AG04449 (cell line): ENCODE measurements at regions not wholly inside any gene's neighbourhood (a gene's known extent, or its start where the extent isn't known, plus 50 kb on each side); places are given as distances from the start of the nearest gene placed in this dataset.
"Not testable (repeated sequence)": the region's sequence is repeated elsewhere in the genome, so short reads cannot be mapped to it uniquely, and the experiment has no call there.

Experiments
- CTCF ChIA-PET: fragments of 350-600 bp; formaldehyde crosslinking; extraction: SDS; loops from one replicate; lab custom pipeline; 2021; ENCODE audit warnings: antibody characterized with exemption; lab: Yijun Ruan, JAX
- POLR2A ChIA-PET: fragments of 400-600, 350-600 bp; formaldehyde crosslinking; extraction: SDS; loops from one replicate; lab custom pipeline; 2020; ENCODE audit warnings: antibody characterized with exemption, inconsistent platforms; lab: Yijun Ruan, JAX
- DNase-seq: peaks from one replicate; pipeline ENCODE4 v3.0.0-alpha.2; 2010; ENCODE audit warnings: low read depth, low spot score
- H3K4me3 ChIP-seq: 2 replicates; pipeline ENCODE4 v1.5.1; 2011; ENCODE audit warnings: low read depth, mild to moderate bottlenecking, control low read depth, low read length
- TF ChIP-seq, protein P1 (sequence below): IDR thresholded peaks from one replicate; pipeline ENCODE4 v1.5.1; 2011; ENCODE audit warnings: mild to moderate bottlenecking, moderate library complexity, low read length, control low read depth, inconsistent platforms; ENCODE audit not compliant: insufficient read depth; ENCODE audit errors: missing control alignments

DNA sequence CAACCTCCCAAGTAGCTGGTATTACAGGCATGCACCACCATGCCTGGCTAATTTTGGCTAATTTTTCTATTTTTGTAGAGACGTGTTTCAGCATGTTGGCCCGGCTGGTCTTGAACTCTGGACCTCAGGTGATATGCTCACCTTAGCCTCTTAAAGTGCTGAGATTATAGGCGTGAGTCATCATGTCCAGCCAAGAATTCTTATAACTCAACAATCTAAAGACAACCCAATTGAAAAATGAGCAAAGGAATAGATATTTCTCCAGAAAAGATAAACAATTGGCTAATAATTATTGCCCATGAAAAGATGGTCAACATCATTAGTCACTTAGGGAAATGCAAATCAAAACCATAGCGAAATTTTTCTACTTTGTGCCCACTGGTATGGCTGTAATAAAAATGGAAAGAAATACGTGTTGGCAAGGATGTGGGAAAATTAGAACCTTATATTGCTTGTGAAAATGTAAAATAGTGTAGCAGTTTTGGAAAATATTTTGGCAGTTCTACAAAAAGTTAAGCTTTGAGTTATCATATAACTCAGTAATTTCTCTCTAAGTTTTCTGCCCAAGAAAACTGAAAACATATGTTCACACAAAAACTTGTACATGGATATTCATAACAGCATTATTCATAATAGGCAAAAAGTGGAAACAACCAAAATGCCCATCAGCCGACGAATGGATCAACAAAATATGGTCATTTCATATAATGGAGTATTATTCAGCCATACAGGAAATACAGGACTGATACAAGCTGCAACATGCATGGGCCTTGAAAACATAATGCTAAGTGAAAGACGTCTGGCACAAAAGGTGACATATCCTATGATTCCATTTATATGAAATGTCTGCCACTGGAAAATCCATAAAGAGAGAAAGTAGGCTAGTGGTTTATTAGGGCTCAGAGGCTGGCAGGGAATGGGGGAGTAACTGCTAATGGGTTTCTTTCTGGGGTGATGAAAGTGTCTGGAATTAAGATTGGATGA is 87.8 kb downstream of the UTRN start:
- POLR2A ChIA-PET = no interaction called here
- H3K4me3 ChIP-seq = no peak overlapping the region
- no peak for DNase-seq
- TF ChIP-seq, protein P1, sequence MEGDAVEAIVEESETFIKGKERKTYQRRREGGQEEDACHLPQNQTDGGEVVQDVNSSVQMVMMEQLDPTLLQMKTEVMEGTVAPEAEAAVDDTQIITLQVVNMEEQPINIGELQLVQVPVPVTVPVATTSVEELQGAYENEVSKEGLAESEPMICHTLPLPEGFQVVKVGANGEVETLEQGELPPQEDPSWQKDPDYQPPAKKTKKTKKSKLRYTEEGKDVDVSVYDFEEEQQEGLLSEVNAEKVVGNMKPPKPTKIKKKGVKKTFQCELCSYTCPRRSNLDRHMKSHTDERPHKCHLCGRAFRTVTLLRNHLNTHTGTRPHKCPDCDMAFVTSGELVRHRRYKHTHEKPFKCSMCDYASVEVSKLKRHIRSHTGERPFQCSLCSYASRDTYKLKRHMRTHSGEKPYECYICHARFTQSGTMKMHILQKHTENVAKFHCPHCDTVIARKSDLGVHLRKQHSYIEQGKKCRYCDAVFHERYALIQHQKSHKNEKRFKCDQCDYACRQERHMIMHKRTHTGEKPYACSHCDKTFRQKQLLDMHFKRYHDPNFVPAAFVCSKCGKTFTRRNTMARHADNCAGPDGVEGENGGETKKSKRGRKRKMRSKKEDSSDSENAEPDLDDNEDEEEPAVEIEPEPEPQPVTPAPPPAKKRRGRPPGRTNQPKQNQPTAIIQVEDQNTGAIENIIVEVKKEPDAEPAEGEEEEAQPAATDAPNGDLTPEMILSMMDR = no peak
- CTCF ChIA-PET = no interaction called here

DNA sequence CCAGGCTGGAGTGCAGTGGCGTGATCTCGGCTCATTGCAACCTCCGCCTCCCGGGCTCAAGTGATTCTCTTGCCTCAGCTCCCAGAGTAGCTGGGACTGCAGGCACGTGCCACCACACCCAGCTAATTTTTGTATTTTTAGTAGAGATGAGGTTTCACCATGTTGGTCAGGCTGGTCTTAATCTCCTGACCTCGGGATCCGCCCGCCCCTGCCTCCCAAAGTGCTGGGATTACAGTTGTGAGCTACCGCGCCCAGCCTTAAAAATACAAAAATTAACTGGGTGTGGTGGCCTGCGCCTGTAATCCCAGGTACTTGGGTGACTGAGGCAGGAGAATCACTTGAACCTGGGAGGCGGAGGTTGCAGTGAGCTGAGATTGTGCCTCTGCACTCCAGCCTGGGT is 89.4 kb downstream of the UTRN start:
- CTCF ChIA-PET, POLR2A ChIA-PET, DNase-seq, H3K4me3 ChIP-seq: not testable (repeated sequence)

DNA sequence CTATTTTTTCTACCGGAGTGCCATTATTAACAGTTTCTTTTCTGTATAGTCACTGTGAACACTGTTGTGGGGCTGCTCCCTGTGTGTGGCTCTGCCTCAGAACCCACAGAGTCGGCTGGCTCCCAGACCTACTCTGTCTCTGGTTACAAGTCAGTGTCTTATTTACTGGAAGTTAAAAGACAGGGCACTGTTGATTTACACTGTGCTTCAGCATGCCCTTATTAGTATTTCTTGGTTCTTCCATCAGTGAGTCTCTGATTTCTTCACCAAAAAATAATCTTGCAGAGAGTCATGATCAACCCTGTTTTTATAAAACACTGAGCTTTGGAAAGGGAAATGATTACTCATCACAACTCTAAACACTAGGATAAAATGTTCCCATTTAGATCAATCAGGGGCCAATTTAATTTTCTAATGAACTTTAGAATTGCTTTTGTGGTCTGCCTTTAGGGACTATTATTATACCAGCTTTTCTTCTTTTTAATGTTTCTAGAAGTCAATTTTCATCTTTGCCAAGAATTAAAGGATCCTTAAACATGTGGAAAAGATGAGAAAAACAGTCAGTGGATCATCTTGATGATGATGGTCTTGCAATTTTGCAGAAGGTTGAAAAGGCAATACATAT is 92.6 kb downstream of the UTRN start:
- CTCF ChIA-PET = interaction anchor here (1.2 kb wide), 1 partner anchor 13 kb away, joined by 3 read pairs; no protein-coding TSS in a partner anchor
- TF ChIP-seq, protein P1 = no peak
- POLR2A ChIA-PET = no interaction called here
- DNase-seq = peak; percentile 62
- no peak overlapping the region for H3K4me3 ChIP-seq

DNA sequence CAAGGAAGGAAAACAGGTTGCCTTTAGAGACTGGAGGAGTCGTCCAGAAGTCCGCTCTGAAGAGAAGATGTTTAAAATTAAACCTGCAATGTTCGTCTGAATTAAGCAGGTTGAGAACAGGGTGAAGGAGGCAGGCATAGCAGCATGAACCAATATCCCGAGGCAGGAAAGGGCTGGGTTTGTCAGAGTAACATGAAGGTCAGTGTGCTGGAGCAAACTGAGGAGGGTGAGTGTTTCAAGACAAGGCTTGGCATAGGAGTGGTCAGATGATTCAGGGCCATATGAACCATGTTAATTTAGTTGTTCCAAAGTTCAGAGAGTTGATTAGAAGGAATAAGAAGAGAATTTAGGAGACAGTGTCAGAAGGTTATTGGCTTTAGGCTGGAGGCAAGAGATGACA is 93.3 kb downstream of the UTRN start:
- CTCF ChIA-PET = interaction anchor here (1.2 kb wide), 1 partner anchor 13 kb away, joined by 3 read pairs; no protein-coding TSS in a partner anchor
- TF ChIP-seq, protein P1 = no peak

DNA sequence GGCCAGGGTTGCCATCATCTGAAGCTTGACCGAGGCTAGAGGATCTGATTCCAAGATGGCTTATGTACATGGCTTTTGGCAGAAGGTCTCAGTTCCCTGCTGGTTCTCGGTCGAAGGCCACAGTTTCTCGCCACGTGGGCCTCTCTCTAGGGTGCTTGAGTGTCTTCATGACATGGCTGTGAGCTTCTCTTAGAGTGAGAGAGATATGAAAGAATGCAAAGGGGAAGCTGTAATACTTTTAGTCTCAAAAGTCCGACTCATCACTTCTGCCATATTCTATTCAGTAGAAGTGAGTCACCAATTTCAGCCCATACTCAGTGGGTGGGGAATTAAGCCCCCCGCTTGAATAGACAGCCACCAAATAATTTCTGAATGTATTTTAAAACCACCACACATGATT is 94.2 kb downstream of the UTRN start:
- ChIA-PET POLR2A (no interaction called here), CTCF (no interaction called here)
- DNase-seq = peak; percentile 14

More for the DNA sequence above, 93.3 kb downstream of the UTRN start:
- H3K4me3 ChIP-seq = no peak overlapping the region
- POLR2A ChIA-PET = no interaction called here
- DNase-seq = no peak

DNA sequence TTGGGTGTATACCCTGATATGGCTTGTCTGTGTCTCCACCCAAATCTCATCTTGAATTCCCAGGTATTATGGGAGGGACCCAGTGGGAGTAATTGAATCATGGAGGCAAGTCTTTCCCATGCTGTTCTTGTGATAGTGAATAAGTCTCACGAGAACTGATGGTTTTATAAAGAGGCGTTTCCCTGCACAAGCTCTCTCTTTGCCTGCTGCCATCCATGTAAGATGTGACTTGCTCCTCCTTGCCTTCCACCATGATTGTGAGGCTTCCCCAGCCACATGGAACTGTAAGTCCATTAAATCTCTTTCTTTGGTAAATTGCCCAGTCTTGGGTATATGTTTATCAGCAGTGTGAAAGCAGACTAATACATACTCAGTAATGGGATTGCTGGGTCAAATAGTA is 96.4 kb downstream of the UTRN start:
- H3K4me3 ChIP-seq, DNase-seq, CTCF ChIA-PET, POLR2A ChIA-PET: not testable (repeated sequence)

More for the DNA sequence above, 94.2 kb downstream of the UTRN start:
- TF ChIP-seq, protein P1 = no peak
- H3K4me3 ChIP-seq = no peak overlapping the region

DNA sequence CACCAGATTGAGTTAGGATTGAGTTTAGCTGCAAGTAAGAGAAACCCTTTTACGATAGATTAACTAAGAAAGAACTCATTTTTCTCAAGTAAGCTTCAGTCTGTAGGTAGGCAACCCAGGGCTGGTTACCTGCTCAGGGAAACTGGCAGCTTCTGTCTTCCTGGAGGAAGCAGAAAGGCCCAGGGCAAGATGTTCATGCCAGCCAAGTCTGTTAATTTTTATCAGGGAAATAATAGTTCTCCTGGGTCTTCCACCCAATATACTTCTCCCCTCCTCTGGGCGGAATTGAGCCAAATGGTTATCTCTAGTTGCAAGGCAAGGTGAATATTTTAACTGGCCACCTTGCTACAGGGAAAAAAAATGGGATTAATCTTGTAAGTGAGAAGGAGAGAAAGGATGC is 98.2 kb downstream of the UTRN start:
- DNase-seq = no peak
- no peak overlapping the region for H3K4me3 ChIP-seq
- ChIA-PET POLR2A (no interaction called here), CTCF (no interaction called here)
- TF ChIP-seq, protein P1 = no peak
